ENCODE measurements at regions not wholly inside any gene's neighbourhood (a gene's known extent, or its start where the extent isn't known, plus 50 kb on each side); places are given as distances from the start of the nearest gene placed in this dataset.

DNA sequence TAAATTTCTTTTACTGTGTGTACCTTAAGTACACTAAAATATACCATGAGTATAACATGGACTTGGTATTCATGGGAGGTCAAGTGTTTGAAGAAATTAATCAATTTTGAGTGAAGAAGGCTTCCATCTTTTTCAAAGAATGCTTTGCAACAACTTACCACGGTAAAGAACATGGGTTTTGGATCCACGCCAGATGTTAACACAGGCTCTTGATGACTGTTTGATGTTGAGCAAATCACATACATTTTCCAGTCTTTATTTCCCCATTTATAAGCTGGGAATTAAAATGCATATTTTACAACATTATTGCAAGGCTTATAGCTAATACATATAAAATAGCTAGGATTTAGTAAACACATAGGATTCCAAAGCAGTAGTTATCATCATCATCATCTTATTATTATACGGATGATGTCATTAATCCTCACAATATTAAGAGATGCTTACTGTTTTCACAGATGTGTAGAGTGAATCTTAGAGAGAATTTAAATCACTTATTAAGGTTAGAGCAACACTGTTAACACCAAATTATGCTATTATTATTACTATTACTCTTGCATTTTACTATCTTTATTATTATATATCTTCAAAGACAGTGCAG is 362.0 kb downstream of the PRELID2 start:
- no peak for TF ChIP-seq POLR2A (IDR thresholded peaks at IDR 0.05; ENCODE audit: low read depth, low read length)
- no peak for TF ChIP-seq POLR2AphosphoS5 (IDR thresholded peaks at IDR 0.05; ENCODE audit: low read depth, low read length)
